ENCODE measurements at regions not wholly inside any gene's neighbourhood (a gene's known extent, or its start where the extent isn't known, plus 50 kb on each side); places are given as distances from the start of the nearest gene placed in this dataset.
"Not testable (repeated sequence)": the region's sequence is repeated elsewhere in the genome, so short reads cannot be mapped to it uniquely, and the experiment has no call there.

DNA sequence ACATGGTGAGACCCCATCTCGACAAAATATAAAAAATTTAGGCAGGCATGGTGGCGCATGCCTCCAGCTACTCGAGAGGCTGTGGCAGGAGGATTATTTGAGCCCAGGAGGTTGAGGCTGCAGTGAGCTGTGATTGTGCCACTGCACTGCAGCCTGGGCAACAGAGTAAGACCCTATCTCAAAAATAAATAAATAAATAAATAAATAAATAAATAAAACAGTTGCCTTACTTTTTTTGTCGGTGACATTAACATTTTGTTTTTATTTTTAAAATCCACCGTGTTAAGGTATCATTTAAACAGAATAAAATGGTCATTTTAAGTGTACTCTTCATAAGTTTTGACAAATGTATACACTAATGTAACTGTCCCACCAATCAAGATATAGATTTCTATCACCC lies 57.0 kb downstream of the RASL11A start:
- no peak for DNase-seq (ENCODE audit: low spot score)

DNA sequence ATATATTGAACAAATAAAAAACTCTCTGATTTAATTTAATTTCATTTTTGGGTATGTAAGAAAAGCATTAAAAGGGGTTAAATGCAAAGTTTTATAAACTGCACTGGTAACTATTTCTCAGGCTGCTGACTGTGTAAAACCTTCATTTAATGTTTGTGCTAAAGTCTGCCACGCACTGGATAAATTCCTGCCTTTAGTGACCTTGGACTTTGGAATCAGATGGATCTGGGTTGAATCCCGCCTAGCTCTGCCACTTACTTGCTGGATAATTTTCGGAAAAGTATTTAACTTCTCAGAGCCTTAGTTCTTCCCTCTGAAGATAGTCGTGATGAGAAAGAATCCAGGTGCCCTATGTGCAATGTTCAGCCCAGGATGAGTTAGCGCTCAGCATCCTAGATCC lies 58.6 kb downstream of the RASL11A start:
- no peak for DNase-seq (ENCODE audit: low spot score)

DNA sequence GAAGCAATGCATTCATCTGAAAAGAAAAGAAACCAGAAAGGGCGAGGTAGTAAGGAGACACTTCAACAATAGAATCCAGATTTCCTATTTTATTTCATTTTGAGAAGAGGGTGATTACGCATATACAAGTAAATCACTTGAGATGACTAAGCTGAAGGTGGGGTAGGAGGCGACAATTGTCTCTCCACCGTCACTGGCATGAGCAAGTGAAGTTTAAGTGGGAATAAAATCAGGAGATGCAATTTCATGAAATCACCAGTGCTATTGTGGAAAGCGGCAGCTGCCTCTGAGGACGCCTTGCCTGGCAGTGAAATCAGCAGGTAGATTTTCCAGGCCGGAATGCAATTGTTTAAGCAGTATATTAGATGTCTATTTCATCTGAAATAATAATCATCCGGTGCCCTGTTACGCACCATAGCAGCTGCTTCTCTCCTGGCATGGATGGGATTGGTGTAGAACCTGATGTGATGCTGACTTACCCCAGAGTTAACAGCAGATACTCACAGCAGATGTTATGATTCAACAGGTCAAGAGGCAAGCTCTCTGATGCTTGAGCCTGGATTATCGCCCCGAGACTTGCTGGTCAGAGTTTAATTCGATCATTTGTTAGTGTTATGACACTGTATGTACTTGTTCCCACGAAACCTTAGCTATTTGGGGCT lies 64.3 kb downstream of the RASL11A start:
- DNase-seq (ENCODE audit: low spot score): no peak

DNA sequence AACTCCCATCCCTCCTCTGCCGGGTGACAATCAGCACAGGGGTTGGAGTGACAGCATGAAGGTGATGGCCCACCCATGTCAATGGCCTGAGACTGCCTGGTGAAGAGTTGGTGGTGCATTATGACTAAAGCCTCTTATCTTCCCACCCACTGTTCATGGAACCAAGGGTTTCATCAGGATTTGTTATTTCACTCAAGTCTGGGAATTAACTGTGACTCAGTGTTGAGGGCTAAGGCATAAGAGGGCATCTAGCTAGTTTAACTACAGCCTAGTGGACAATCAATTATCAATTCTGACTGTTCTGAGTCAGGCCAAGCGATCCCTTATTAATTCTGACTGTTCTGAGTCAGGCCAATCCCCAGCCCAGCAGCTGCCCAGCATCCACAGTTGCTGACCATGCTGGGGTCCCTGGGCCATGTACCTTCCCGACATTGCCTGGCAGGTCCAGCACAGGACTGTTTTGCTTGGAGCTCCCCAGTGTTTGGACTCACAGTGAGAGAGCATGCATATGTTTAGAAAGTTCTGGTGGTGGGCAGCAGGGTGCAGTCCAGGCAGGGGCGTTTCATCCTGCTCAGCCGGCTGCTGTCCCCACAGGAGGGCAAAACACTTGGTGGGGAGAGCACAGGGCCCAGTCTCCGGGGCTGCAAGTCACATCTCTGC lies 65.5 kb downstream of the RASL11A start:
- no peak for DNase-seq (ENCODE audit: low spot score)

DNA sequence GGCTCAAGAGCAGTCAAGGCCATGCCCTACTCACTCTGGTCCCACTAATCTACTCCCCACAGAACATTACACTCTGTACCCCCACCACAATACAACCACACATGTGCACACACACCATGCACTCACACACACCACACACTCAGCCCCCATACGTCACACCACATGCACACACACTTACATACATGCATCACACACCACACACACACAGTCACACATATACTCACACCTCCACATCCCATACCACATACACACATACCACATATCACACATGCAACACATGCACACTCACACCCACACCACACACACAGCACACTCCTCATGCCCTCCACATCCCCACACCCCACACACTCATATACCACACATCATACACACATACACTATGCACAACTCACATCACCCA lies 67.6 kb downstream of the RASL11A start:
- DNase-seq (ENCODE audit: low spot score): no peak

DNA sequence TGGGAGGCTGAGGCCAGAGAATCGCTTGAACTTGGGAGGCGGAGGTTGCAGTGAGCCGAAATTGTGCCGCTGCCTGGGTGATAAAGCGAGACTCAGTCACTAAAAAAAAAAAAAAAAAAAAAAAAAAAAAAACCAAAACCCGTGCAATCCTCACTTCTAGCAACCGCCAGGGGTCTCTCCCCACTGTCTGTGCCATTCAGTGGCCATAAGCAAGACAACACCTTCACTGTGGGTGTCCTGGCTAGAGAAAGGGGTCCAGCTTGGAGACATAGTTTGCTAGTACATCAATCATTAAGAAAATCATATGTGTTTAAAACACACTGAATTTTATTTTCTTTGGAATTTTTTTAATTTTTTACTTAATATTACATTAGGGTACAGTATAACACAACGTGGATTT lies 68.2 kb downstream of the RASL11A start:
- DNase-seq (ENCODE audit: low spot score): peak; percentile 58

DNA sequence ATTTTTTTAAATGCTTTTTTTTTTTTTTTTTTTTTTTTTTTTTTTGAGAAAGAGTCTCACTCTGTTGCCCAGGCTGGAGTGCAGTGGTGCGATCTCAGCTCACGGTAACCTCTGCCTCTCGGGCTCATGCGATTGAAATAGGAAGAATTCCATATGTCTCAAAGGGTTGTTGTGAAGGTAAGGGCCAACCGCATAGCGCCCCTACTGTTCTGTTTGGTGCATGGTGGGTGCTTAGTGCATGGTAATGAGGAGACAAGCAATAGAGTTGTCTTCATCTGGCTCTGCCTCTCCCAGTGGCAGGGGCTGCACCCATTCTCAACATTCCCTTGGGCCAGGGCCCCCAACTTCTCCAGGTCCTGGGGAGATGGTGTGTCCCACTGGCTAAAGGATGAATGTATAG lies 68.7 kb downstream of the RASL11A start:
- DNase-seq (ENCODE audit: low spot score): peak; percentile 98

DNA sequence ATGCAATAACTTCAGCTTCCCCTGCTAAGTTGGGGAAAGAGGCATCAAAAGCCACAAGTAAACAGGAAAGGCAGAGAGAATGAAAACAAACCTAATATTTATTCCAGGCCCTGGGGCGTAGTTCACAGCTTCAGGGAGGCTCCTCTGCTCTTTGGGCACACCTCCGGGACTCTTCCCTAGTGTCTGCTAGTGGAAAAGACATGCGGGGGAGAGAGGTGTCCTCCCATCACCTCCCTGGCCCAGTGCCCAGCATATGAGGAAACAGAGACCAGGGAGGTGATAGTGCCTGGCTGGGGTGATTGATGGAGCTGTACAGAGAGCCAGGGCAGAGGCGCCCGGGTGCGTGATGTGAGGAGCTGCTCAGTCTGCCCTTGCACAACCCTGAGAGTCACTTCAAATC lies 71.0 kb downstream of the RASL11A start:
- no peak for DNase-seq (ENCODE audit: low spot score)

DNA sequence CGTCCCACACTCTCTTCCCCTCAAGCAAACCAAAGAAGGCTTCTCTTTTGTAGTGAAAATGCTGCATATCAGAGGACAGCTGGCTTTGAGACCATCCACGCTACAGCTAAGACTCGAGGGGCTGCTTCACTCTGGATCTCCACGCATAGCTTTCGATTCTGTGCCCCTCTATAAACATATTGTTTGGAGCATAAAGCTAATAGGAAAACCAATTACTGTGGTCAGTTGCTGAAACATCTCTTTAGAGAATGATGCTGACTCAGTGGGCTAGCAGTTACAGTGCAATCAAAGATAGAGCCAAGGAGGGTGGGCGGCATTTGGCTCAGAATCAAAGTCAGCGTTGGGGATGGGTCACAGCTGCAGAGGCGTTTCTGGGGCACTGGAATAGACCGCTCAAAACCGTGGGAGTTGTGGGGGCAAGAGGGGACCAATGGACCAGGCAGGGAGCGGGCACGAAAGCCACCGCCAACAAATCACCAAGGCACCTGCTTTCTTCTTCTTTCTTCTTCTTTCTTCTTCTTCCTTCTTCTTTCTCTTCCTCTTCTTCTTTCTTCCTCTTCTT lies 76.7 kb downstream of the RASL11A start:
- no peak for DNase-seq (ENCODE audit: low spot score)

DNA sequence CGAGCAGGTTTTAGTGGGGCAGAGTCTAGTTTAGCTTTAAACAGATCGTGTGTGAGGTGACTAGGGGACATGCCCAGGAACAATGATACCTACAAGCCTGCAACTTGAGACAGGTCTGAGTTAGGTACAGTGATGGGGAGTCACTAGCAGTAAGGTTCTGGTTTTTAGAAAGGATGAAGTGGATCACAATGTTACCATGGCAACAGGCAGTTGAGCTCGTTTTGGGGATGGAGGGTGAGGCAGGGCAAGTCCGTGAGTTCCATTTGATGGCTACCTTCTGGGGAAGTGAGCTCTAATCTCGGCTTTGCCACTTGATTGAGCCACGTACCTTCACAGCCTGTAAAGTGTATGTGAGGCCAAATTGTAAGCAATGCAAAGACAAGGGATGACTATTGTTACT lies 76.0 kb upstream of the GTF3A start:
- no peak for DNase-seq (ENCODE audit: low spot score)

DNA sequence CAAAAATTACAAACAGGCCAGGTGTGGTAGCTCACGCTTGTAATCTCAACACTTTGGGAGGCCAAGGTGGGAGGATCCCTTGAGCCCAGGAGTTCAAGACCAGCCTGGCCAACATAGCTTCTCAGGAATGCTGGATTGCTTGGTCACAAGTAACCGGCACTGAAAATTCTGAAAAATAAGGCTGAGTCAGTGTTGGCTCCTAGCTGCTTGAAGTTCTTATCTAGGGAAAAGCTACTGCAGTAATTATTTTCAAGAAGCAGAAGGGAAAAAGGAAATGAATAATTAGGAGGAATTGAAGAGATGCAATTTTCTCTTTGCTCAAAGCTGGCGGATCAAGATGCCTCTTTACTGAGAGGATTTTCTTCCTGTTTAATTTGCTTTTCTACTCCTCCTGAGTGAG lies 75.0 kb upstream of the GTF3A start:
- DNase-seq (ENCODE audit: low spot score): no peak

DNA sequence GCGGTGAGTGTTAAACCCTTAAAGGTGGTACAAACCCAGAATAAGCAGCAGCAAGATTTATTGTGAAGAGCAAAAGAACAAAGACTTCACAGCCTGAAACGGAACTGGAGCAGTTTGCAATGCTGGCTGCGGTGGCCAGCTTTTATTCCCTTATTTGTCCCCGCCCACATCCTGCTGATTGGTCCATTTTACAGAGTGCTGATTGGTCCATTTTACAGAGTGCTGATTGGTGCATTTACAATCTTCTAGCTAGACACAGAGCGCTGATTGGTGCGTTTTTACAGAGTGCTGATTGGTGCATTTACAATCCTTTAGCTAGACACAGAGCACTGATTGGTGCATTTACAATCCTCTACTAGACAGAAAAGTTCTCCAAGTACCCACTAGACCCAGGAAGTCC lies 73.6 kb upstream of the GTF3A start:
- not testable (repeated sequence) for DNase-seq (ENCODE audit: low spot score)

DNA sequence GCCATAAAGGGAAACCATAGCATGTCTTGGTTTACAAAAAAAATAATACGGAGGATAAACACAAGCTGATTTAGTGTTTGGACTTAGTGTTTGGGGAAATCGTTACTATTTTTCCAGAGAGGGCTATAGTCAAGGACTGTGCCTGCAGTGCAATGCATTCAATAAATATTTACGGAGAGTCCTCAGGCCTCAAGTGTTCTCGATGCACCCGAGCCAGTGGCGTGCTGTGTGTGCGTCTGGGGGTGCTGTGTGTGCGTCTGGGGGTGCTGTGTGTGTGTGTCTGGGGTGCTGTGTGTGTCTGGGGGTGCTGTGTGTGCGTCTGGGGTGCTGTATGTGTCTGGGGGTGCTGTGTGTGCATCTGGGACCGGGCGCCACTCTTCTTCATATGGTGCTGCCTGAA lies 71.7 kb upstream of the GTF3A start:
- DNase-seq (ENCODE audit: low spot score): no peak

DNA sequence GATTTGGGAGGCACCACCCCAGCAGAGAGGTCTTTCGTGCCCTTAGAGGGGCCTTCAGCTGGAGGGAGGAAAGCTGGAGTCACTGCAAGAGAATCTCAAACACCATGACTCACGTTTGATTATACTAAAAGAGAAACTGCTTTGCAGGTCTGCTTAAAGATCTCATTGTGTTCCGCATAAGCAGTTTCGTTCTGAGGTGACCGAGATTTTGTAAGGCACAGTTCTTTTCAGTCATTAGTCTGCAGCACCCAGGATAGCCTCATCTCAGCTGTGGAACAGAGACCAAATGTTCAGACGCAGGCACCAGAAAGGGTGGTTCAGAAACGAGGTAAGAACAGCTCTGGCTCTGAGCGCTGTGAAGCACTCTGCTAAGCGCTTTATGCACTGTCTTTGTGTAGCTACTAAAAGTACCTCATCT lies 71.2 kb upstream of the GTF3A start:
- DNase-seq (ENCODE audit: low spot score): no peak

DNA sequence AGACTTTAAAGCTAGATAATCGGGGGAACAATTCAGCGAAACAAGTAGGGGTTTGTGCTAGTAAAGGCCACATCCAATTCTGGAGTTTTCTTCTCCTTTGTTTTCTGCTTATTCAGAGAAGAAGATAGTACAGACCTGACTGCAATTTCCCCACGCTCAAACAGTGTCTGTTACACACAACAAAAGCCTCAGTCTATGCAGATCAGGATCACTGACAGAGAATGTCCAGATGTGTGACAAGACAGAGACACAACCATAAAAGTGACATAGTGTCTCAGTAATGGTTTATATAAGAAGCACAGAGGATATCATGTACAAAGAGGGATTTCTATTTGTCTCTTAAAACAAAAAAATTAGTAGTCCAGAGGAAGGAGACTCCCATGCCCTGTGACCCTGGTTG lies 70.7 kb upstream of the GTF3A start:
- no peak for DNase-seq (ENCODE audit: low spot score)

DNA sequence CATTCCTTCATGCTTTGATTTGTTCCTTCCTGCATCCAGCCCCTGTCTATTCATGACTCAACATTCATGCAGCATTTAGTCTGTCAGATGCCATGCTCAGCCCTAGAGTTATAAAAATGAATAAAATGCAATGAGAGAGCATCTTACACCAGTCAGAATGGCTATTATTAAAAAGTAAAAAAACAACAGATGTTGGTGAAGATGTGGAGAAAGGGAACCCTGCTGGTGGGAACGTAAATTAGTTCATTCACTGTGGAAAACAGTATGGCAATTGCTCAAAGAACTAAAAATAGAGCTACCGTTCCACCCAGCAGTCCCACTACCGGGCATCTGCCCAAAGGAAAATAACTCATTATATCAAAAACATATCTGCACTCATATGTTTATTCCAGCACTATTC lies 70.0 kb upstream of the GTF3A start:
- DNase-seq (ENCODE audit: low spot score): no peak

DNA sequence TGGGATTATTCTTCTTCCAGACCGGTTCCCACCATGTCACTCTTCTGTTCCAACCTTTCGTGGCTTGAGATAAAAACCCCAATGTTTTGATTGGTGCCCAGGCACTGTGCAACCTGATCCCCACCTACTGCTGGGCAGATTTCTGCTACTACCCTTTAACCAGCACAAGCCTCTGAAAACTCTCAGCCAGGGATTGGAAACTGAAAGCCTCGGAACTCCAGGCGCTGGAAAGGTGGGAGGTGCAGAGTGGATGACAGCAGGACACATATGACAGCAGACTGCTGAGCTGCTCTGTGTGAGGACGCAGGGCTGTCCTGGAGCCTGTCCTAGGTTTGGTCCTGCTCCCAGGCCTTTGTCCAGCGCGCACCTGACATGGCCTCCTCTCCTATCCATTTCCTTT lies 68.5 kb upstream of the GTF3A start:
- DNase-seq (ENCODE audit: low spot score): no peak

DNA sequence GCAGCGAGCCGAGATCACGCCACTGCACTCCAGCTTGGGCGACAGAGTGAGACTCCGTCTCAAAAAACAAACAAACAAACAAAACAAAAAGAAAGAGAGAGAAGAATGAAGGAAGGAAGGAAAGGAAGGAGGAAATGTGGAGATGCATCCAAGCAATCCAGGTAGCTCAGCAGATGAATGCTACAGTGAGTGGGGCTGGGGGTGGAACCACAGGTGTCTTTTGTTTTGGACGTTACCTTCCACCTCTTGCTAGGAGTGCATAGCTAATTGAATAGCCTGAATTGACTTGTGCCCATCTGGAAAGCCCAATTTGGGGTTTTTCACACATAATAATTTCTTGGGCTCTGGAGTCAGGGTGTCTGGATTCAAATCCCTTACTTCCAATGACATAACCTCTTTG lies 66.0 kb upstream of the GTF3A start:
- no peak for DNase-seq (ENCODE audit: low spot score)

DNA sequence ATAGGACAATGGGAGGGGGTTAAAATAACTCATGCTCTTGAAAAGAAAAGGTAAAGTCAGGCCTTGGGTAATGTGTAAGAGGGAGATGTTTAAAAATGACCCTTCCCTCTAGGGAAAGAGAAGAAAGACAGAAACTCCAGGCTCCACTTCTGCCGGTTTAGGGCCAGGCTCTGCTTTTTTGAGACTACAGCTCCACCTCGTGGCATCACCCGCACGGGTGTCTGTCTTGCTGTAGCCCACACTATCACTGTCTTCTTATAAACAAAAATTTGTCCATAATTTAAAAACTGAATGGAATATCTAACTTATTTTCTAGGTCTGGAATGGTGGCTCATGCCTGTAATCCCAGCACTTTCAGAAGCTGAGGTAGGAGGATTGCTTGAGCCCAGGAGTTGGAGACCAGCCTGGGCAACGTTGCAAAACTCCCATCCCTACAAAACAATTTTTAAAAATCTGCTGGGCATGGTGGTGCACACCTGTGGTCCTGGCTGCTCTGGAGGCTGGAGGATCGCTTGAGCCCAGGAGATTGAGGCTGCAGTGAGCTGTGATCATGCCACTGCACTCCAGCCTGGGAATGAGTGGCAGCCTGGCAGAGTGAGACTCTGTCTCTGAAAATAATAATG lies 65.1 kb upstream of the GTF3A start:
- peak; percentile 90 for DNase-seq (ENCODE audit: low spot score)

DNA sequence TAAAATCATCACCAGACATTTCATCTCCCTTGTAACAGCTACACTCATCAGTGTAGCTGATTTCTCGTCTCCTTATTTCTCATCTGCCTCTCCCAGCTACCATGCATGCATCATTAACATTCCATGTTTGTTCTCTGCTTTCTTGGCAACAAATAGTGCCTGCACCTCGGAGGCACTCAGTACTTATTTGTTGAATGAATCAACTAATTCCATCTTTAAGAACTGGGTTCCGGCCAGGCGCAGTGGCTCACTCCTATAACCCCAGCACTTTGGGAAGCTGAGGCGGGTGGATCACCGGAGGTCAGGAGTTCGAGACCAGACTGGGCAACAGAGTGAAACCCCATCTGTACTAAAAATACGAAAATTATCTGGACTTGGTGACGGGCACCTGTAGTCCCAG lies 63.9 kb upstream of the GTF3A start:
- no peak for DNase-seq (ENCODE audit: low spot score)

DNA sequence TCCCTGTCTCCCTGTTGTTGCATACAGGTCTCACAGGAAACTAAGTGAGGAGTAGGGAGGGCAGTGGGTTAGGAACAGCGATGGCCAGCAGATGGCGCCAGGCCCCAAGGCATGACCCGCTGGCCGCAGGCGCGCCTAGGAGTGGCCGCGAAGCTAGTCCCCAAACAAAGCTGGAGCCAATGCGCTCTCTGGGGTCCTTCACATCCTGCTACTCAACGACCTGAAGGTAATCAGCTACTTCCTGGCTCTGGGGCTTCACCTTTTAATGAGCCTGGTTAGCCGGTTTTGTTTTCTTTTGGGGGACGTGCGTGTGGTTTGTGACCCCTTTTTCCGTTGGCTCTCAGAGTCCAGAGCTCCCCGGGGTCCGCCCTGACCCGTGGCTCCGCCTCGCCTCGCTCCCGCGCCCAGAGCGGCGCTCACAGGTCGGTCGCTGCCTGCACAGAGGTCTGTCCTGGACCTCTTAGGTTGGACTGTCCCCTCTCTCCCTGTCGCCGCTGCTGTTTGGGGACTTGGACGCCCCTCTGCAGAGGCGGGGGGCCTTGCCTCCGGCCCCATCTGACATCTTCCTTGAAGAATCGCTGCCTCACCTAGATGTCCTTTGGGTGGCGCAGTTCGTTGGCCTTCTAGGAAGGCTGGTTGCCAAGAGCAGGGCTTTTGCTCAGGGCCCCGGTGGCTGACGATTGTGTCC lies 62.2 kb upstream of the GTF3A start:
- DNase-seq (ENCODE audit: low spot score): peak; percentile 99

DNA sequence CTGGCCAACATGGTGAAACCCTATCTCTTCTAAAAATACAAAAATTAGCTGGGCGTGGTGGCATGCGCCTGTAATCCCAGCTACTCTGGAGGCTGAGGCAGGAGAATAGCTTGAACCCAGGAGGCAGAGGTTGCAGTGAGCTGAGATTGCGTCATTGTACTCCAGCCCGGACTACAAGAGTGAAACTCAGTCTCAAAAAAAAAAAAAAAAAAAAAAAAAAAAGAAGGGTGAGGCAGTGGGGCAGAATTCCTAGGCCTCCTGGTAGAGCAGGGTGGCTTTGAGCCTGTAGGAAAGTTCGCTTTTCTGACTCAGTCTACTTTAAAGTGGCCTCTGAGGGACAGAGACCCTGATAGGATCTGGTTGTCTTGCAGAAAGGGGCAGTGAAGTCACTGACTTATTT lies 60.8 kb upstream of the GTF3A start:
- not testable (repeated sequence) for DNase-seq (ENCODE audit: low spot score)
